IPS-NIHi7 (cell line): ENCODE measurements at regions not wholly inside any gene's neighbourhood (a gene's known extent, or its start where the extent isn't known, plus 50 kb on each side); places are given as distances from the start of the nearest gene placed in this dataset.

Experiments
- DNase-seq: peaks from one replicate; pipeline ENCODE4 v3.0.0; 2012; ENCODE audit warnings: mixed read lengths; ENCODE audit errors: extremely low spot score

- no peak for DNase-seq
Observed at GRCh38 chr9:88792502-88792901, 198.8 kb upstream of the S1PR3 start.

GRCh38 chr9:88794100-88794499 is 197.2 kb upstream of the S1PR3 start:
- DNase-seq: no peak

GRCh38 chr9:88796947-88797346 is 194.3 kb upstream of the S1PR3 start:
- DNase-seq: no peak

GRCh38 chr9:88798476-88798875 is 192.8 kb upstream of the S1PR3 start:
- DNase-seq: no peak

- DNase-seq: no peak
Observed at GRCh38 chr9:88799541-88800328, 191.5 kb upstream of the S1PR3 start.

GRCh38 chr9:88800329-88800682 is 191.0 kb upstream of the S1PR3 start:
- DNase-seq: peak; percentile 31

- DNase-seq: no peak
Observed at GRCh38 chr9:88801214-88801796, 190.0 kb upstream of the S1PR3 start.

GRCh38 chr9:88802533-88802932 is 188.7 kb upstream of the S1PR3 start:
- DNase-seq: no peak

- no peak for DNase-seq
Observed at GRCh38 chr9:88803546-88804253, 187.6 kb upstream of the S1PR3 start.

- DNase-seq: no peak
Observed at GRCh38 chr9:88804254-88804596, 187.0 kb upstream of the S1PR3 start.

GRCh38 chr9:88805217-88805943 is 185.9 kb upstream of the S1PR3 start:
- no peak for DNase-seq

GRCh38 chr9:88807426-88807825 is 183.8 kb upstream of the S1PR3 start:
- DNase-seq: no peak

- DNase-seq: no peak
Observed at GRCh38 chr9:88808019-88808656, 183.1 kb upstream of the S1PR3 start.

- no peak for DNase-seq
Observed at GRCh38 chr9:88808761-88809354, 182.4 kb upstream of the S1PR3 start.

- DNase-seq: no peak
Observed at GRCh38 chr9:88809355-88810161, 181.7 kb upstream of the S1PR3 start.

- DNase-seq: no peak
Observed at GRCh38 chr9:88810826-88811225, 180.4 kb upstream of the S1PR3 start.

GRCh38 chr9:88811511-88811910 is 179.8 kb upstream of the S1PR3 start:
- DNase-seq: no peak

- DNase-seq: no peak
Observed at GRCh38 chr9:88812938-88813637, 178.2 kb upstream of the S1PR3 start.

GRCh38 chr9:88813638-88814209 is 177.5 kb upstream of the S1PR3 start:
- DNase-seq: no peak

- DNase-seq: no peak
Observed at GRCh38 chr9:88814577-88814976, 176.7 kb upstream of the S1PR3 start.
